ENCODE measurements at regions not wholly inside any gene's neighbourhood (a gene's known extent, or its start where the extent isn't known, plus 50 kb on each side); places are given as distances from the start of the nearest gene placed in this dataset.

GRCh38 chr10:29845166-29845565 is 210.4 kb upstream of the SVIL start:
- TF ChIP-seq HNF4G (IDR thresholded peaks at IDR 0.05) (no peak), RAD21 (IDR thresholded peaks at IDR 0.05) (no peak), FOXA1 (IDR thresholded peaks at IDR 0.05) (no peak), RXRA (IDR thresholded peaks at IDR 0.05) (no peak), ZBTB33 (IDR thresholded peaks at IDR 0.05) (no peak), JUND (IDR thresholded peaks at IDR 0.05) (no peak), MAX (IDR thresholded peaks at IDR 0.05) (no peak), EGR1 (IDR thresholded peaks at IDR 0.05; ENCODE audit: low read depth in 2 of 2) (no peak)
- Histone ChIP-seq H3K27me3 (ENCODE audit: control insufficient read depth in 4 of 4, insufficient read depth in 4 of 4, low read length in 3 of 4) (no peaks in the 10 kb centered on the region), H3K9me3 (ENCODE audit: control insufficient read depth in 4 of 4, low read length in 3 of 4) (no peaks in the 10 kb centered on the region), H3K4me3 (ENCODE audit: low read depth in 1 of 3, low read length in 3 of 3) (no peak overlapping the region), H3K4me1 (ENCODE audit: control insufficient read depth in 4 of 4, insufficient read depth in 4 of 4, low read length in 3 of 4) (peaks cover 0 to 25% (median 20%) of the 10 kb centered on the region in 4 donors), H3K9ac (ENCODE audit: low read depth in 1 of 2, low read length in 2 of 2) (no peak overlapping the region), H3K36me3 (ENCODE audit: control insufficient read depth in 4 of 4, insufficient read depth in 3 of 4, low read depth in 1 of 4, low read length in 3 of 4) (no peaks in the 10 kb centered on the region), H3K27ac (ENCODE audit: low read depth in 1 of 2, low read length in 2 of 2) (no peak overlapping the region)
- DNase-seq (ENCODE audit: low spot score), result no peak
- WGBS, result 100% methylated on average over 1 of the region's 1 CpG

GRCh38 chr10:29843143-29843542 is 208.4 kb upstream of the SVIL start:
- Histone ChIP-seq H3K36me3 (ENCODE audit: control insufficient read depth in 4 of 4, insufficient read depth in 3 of 4, low read depth in 1 of 4, low read length in 3 of 4) (no peaks in the 10 kb centered on the region), H3K4me1 (ENCODE audit: control insufficient read depth in 4 of 4, insufficient read depth in 4 of 4, low read length in 3 of 4) (peaks cover 2 to 35% (median 31%) of the 10 kb centered on the region in 4 donors), H3K27ac (ENCODE audit: low read depth in 1 of 2, low read length in 2 of 2) (no peak overlapping the region), H3K27me3 (ENCODE audit: control insufficient read depth in 4 of 4, insufficient read depth in 4 of 4, low read length in 3 of 4) (no peaks in the 10 kb centered on the region), H3K9ac (ENCODE audit: low read depth in 1 of 2, low read length in 2 of 2) (no peak overlapping the region), H3K9me3 (ENCODE audit: control insufficient read depth in 4 of 4, low read length in 3 of 4) (no peaks in the 10 kb centered on the region), H3K4me3 (ENCODE audit: low read depth in 1 of 3, low read length in 3 of 3) (no peak overlapping the region)
- no peak for DNase-seq (ENCODE audit: low spot score)
- WGBS, result 91% methylated on average over 5 of the region's 5 CpGs
- TF ChIP-seq HNF4G (IDR thresholded peaks at IDR 0.05) (no peak), YY1 (IDR thresholded peaks at IDR 0.05) (no peak), EGR1 (IDR thresholded peaks at IDR 0.05; ENCODE audit: low read depth in 2 of 2) (no peak), GABPA (IDR thresholded peaks at IDR 0.05 in 1 of 2, conservative IDR thresholded peaks at IDR 0.05 in 1 of 2) (no peak), REST (IDR thresholded peaks at IDR 0.05) (no peak), MAX (IDR thresholded peaks at IDR 0.05) (no peak), RXRA (IDR thresholded peaks at IDR 0.05) (no peak), ZBTB33 (IDR thresholded peaks at IDR 0.05) (no peak)
